Transverse colon (tissue), 4 donors: ENCODE measurements at regions not wholly inside any gene's neighbourhood (a gene's known extent, or its start where the extent isn't known, plus 50 kb on each side); places are given as distances from the start of the nearest gene placed in this dataset.

ENCODE experiments used
- DNase-seq: peaks from one replicate; pipeline ENCODE4 v3.0.0-alpha.2; 2019
- H3K27ac ChIP-seq, 4 donors: fragments of 200-600 bp; sonication (generic); 2 replicates each; pipeline ENCODE4 v1.5.1; 2016 to 2018; ENCODE audit warnings: inconsistent platforms in 4 of 4
- H3K27me3 ChIP-seq: fragments of 200-600 bp; sonication (generic); 2 replicates; pipeline ENCODE4 v1.5.1; 2017; ENCODE audit warnings: inconsistent platforms
- H3K36me3 ChIP-seq, 4 donors: fragments of 200-600 bp; sonication (generic); 2 replicates each; pipeline ENCODE4 v1.5.1; 2017 to 2019; ENCODE audit warnings: inconsistent platforms in 4 of 4
- H3K4me1 ChIP-seq, 4 donors: fragments of 200-600 bp; sonication (generic); 2 replicates each; pipeline ENCODE4 v1.5.1; 2017 to 2020; ENCODE audit warnings: inconsistent platforms in 4 of 4
- H3K4me3 ChIP-seq, 4 donors: fragments of 200-600 bp; sonication (generic); 1 replicate in 1 of 4; 2 replicates in 3 of 4; pipeline versions ENCODE4 v1.5.1 to v1.6.1; 2017 to 2019; ENCODE audit warnings: inconsistent platforms in 4 of 4
- H3K9me3 ChIP-seq, 2 donors: fragments of 200-600 bp; sonication (generic); 2 replicates each; pipeline ENCODE4 v1.5.1; 2017 to 2019; ENCODE audit warnings: inconsistent platforms in 2 of 2
- EP300 ChIP-seq: sonication (generic); formaldehyde crosslinking; IDR thresholded peaks from one replicate; pipeline ENCODE4 v1.6.1; 2017; ENCODE audit warnings: antibody characterized with exemption, low read depth
- POLR2A ChIP-seq: fragments of 450-650 bp; IDR thresholded peaks from one replicate; pipeline ENCODE4 v1.6.1; 2016; ENCODE audit warnings: antibody characterized with exemption, mild to moderate bottlenecking, moderate library complexity
- POLR2AphosphoS5 ChIP-seq, 3 donors: sonication (generic); formaldehyde crosslinking; IDR thresholded peaks; one replicate each; pipeline ENCODE4 v1.6.1; 2016; ENCODE audit warnings: antibody characterized with exemption in 3 of 3
- WGBS, 2 donors: methylation state at CpG; one replicate each; pipeline ENCODE4 v1.1.5; 2018; ENCODE audit warnings: low coverage in 1 of 2; 5-methylcytosine and 5-hydroxymethylcytosine counted together
- in situ Hi-C, 4 donors: fragments of 200-750 bp; cut with MboI; loops; one replicate each; pipeline versions ENCODE4 v1.15.0 to v1.15.1; 2017; ENCODE audit warnings: low sequenced_read_pairs in 3 of 4, low pct_ligation_motif_present in 1 of 4, low pct_unique_long_range_greater_than_20kb in 1 of 4
- intact Hi-C: fragments of 100-400 bp; cut with DNase I; formaldehyde crosslinking; loops from one replicate; pipeline ENCODE4 v1.15.1; 2023; ENCODE audit warnings: low total_unique reads
- TF ChIP-seq, protein P1 (sequence below), 5 experiments: fragments of 200-600 bp in 3 of 5; fragments of 450-650 bp in 2 of 5; sonication (generic) in 3 of 5; IDR thresholded peaks; 1 replicate in 2 of 5; 2 replicates in 3 of 5; pipeline ENCODE4 v1.5.1; 2016 to 2017; ENCODE audit warnings: antibody characterized with exemption in 5 of 5, inconsistent platforms in 3 of 5, mild to moderate bottlenecking in 2 of 5, moderate library complexity in 1 of 5

- H3K27ac ChIP-seq, result no peak overlapping the region
- peaks cover 0 to 5% of the 10 kb centered on the region in 2 donors for H3K9me3 ChIP-seq
- in situ Hi-C loops, result no loop called here
- H3K4me1 ChIP-seq, result no peaks in the 10 kb centered on the region
- TF ChIP-seq, protein P1, sequence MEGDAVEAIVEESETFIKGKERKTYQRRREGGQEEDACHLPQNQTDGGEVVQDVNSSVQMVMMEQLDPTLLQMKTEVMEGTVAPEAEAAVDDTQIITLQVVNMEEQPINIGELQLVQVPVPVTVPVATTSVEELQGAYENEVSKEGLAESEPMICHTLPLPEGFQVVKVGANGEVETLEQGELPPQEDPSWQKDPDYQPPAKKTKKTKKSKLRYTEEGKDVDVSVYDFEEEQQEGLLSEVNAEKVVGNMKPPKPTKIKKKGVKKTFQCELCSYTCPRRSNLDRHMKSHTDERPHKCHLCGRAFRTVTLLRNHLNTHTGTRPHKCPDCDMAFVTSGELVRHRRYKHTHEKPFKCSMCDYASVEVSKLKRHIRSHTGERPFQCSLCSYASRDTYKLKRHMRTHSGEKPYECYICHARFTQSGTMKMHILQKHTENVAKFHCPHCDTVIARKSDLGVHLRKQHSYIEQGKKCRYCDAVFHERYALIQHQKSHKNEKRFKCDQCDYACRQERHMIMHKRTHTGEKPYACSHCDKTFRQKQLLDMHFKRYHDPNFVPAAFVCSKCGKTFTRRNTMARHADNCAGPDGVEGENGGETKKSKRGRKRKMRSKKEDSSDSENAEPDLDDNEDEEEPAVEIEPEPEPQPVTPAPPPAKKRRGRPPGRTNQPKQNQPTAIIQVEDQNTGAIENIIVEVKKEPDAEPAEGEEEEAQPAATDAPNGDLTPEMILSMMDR (IDR thresholded peaks at IDR 0.05), result no peak
- no peak for TF ChIP-seq EP300
- TF ChIP-seq POLR2A, result no peak
- TF ChIP-seq POLR2AphosphoS5 (IDR thresholded peaks at IDR 0.05), result no peak
- DNase-seq, result no peak
- no peaks in the 10 kb centered on the region for H3K27me3 ChIP-seq
- 75 to 78% methylated on average over 3 to 4 of the region's 4 CpGs for WGBS, 2 donors
- no peak overlapping the region for H3K4me3 ChIP-seq
- intact Hi-C loops, result no loop called here
- no peaks in the 10 kb centered on the region for H3K36me3 ChIP-seq
These were observed 432.8 kb upstream of the CDH5 start for GRCh38 chr16:65933703-65934102.

DNA sequence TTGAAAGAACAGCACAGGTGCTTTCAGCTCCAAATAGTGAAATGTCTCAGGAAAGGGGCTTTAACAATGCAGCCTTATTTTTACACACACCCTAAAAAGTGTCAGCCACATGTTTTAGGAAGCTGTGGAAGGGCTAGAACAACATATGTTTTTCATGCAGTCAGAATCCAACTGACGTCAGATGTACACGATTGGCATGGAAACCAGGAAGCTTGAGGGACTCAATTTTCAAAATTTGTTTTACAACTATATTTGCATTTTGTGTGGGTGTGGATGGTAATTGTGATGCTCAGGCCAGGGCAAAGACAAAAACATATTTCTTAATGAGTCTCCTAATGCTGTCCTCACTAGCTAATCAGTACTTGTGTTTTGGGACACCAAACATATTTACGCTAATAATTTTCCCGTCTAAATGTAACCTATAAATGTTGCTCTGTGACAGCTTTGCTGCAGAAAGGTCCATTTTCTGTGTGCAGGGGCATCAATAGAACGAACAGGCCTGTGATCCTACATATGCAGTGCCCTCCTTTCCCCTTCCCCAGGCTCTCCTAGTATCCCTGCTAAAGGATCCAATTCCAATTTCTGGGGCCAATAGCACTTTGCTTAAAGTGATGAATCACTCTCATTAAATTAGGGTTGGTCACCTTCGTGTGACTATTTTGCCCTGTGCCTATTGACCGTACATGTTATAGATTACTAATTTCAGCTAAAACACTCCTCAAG lies 434.0 kb upstream of the CDH5 start:
- no peaks in the 10 kb centered on the region for H3K27me3 ChIP-seq
- intact Hi-C loops, result no loop called here
- no peak overlapping the region for H3K4me3 ChIP-seq
- in situ Hi-C loops, result no loop called here
- TF ChIP-seq, protein P1 (IDR thresholded peaks at IDR 0.05), result no peak
- TF ChIP-seq EP300, result no peak
- H3K9me3 ChIP-seq, result peaks cover 0 to 5% of the 10 kb centered on the region in 2 donors
- H3K27ac ChIP-seq, result no peak overlapping the region
- no peaks in the 10 kb centered on the region for H3K4me1 ChIP-seq
- no peaks in the 10 kb centered on the region for H3K36me3 ChIP-seq
- 62 to 63% methylated on average over 5 to 7 of the region's 7 CpGs for WGBS, 2 donors
- DNase-seq, result no peak

DNA sequence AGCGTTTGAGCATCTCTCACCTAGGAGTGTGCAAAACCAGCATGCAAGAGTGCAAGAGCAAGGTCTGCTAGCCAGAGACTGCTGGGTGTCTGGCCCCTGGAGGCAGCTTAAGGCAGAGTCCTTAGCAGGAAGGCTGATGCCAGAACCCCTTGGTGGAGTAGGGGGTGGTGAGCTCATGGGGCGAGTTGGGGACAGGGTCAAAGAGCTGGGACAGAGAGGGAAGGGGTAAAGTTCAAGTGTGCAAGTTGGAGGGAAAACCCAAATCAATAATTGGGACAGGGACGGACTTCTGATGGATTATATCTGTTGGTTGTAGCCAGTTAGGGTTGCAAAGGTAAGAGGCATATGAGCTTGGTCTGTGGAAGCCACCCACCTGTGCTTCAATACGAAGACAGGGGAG lies 443.6 kb upstream of the CDH5 start:
- Histone ChIP-seq H3K36me3 (no peaks in the 10 kb centered on the region), H3K27ac (no peak overlapping the region), H3K4me3 (no peak overlapping the region), H3K27me3 (no peaks in the 10 kb centered on the region), H3K4me1 (no peaks in the 10 kb centered on the region), H3K9me3 (no peaks in the 10 kb centered on the region)
- in situ Hi-C loops (no loop called here), intact Hi-C loops (no loop called here)
- no peak for DNase-seq
- TF ChIP-seq EP300 (no peak), POLR2A (no peak), POLR2AphosphoS5 (IDR thresholded peaks at IDR 0.05) (no peak)
- TF ChIP-seq, protein P1 (IDR thresholded peaks at IDR 0.05), result no peak
- WGBS, 2 donors, result 50 to 65% methylated on average over 3 to 4 of the region's 4 CpGs

DNA sequence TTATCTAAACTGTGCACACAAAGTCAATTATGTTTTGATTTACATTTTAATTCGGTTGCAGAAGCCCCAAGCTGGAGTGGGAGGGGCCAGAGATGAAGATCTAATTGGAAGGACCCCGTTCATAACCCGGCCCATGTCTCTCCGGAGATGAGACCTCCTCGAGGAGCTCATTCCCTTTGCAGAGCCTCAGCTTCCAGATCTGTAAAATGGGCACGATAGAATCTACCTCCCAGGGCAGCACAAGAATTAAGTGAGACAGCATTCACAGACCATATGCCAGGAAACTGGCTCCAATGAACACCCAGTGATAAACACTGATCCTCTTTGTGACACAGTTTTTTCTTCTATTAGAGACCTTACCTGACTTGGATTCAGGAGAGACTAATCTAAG lies 446.5 kb upstream of the CDH5 start:
- 79 to 88% methylated on average over 6 of the region's 6 CpGs for WGBS, 2 donors
- TF ChIP-seq EP300 (no peak), POLR2A (no peak), POLR2AphosphoS5 (IDR thresholded peaks at IDR 0.05) (no peak)
- TF ChIP-seq, protein P1 (IDR thresholded peaks at IDR 0.05), result no peak
- H3K4me1 ChIP-seq, result no peaks in the 10 kb centered on the region
- in situ Hi-C loops (no loop called here), intact Hi-C loops (no loop called here)
- H3K27me3 ChIP-seq, result no peaks in the 10 kb centered on the region
- no peak overlapping the region for H3K27ac ChIP-seq
- no peak for DNase-seq
- H3K9me3 ChIP-seq, result no peaks in the 10 kb centered on the region
- no peak overlapping the region for H3K4me3 ChIP-seq
- no peaks in the 10 kb centered on the region for H3K36me3 ChIP-seq
